Mesendoderm (in vitro differentiated cells): ENCODE measurements at regions not wholly inside any gene's neighbourhood (a gene's known extent, or its start where the extent isn't known, plus 50 kb on each side); places are given as distances from the start of the nearest gene placed in this dataset.

Source experiments
- DNase-seq: peaks from one replicate; pipeline ENCODE4 v3.0.0; 2013
- H2AK5ac ChIP-seq: 2 replicates; pipeline ENCODE4 v1.6.1; 2013; ENCODE audit warnings: low read length, inconsistent platforms
- H2BK120ac ChIP-seq: 2 replicates; pipeline ENCODE4 v1.6.1; 2013; ENCODE audit warnings: low read depth, mild to moderate bottlenecking, low read length, moderate library complexity, mixed read lengths
- H2BK15ac ChIP-seq: replicated peaks from 2 replicates; pipeline ENCODE4 v1.6.1; 2013; ENCODE audit warnings: low read depth, mild to moderate bottlenecking, moderate library complexity
- H2BK5ac ChIP-seq: 2 replicates; pipeline ENCODE4 v1.6.1; 2013; ENCODE audit warnings: low read length, inconsistent platforms
- H3K18ac ChIP-seq: 2 replicates; pipeline ENCODE4 v1.6.1; 2013; ENCODE audit warnings: mild to moderate bottlenecking, low read length, mixed read lengths
- H3K23ac ChIP-seq: one replicate; pipeline ENCODE4 v1.6.1; 2013; ENCODE audit warnings: low read length
- H3K27ac ChIP-seq: 2 replicates; pipeline ENCODE4 v1.5.1; 2013; ENCODE audit warnings: low read depth, mild to moderate bottlenecking, inconsistent platforms, low read length, moderate library complexity
- H3K27me3 ChIP-seq: 2 replicates; pipeline ENCODE4 v1.6.1; 2013; ENCODE audit warnings: low read length, control low read depth, mild to moderate bottlenecking, inconsistent platforms; ENCODE audit not compliant: insufficient read depth, poor library complexity
- H3K36me3 ChIP-seq: 2 replicates; pipeline ENCODE4 v1.6.1; 2013; ENCODE audit warnings: low read length, inconsistent platforms; ENCODE audit not compliant: control insufficient read depth, insufficient read depth
- H3K4ac ChIP-seq: one replicate; pipeline ENCODE4 v1.6.1; 2013; ENCODE audit warnings: low read depth, mild to moderate bottlenecking, low read length, moderate library complexity
- H3K4me1 ChIP-seq: 2 replicates; pipeline ENCODE4 v1.6.1; 2013; ENCODE audit warnings: low read depth, low read length, inconsistent platforms; ENCODE audit not compliant: control insufficient read depth
- H3K4me2 ChIP-seq: 2 replicates; pipeline ENCODE4 v1.6.1; 2013; ENCODE audit warnings: low read length
- H3K4me3 ChIP-seq: 2 replicates; pipeline ENCODE4 v1.5.1; 2013; ENCODE audit warnings: mild to moderate bottlenecking, low read length
- H3K56ac ChIP-seq: one replicate; pipeline ENCODE4 v1.6.1; 2013; ENCODE audit warnings: low read length
- H3K79me1 ChIP-seq: 2 replicates; pipeline ENCODE4 v1.6.1; 2013; ENCODE audit warnings: low read length, inconsistent platforms
- H3K79me2 ChIP-seq: 2 replicates; pipeline ENCODE4 v1.6.1; 2013; ENCODE audit warnings: mild to moderate bottlenecking, low read length; ENCODE audit not compliant: control insufficient read depth, insufficient read depth
- H3K9ac ChIP-seq: 2 replicates; pipeline ENCODE4 v1.6.1; 2013; ENCODE audit warnings: low read length, inconsistent platforms
- H4K5ac ChIP-seq: one replicate; pipeline ENCODE4 v1.6.1; 2013; ENCODE audit warnings: low read length
- H4K8ac ChIP-seq: one replicate; pipeline ENCODE4 v1.6.1; 2013; ENCODE audit warnings: low read depth, mild to moderate bottlenecking, control low read depth, low read length, moderate library complexity
- WGBS: extraction: QIAGEN DNeasy Blood & Tissue Kit; methylation state at CpG from one replicate; pipeline ENCODE4 v1.1.7; 2013; ENCODE audit warnings: low lambda C conversion rate, missing lambda C conversion rate; ENCODE audit not compliant: insufficient coverage; ENCODE audit errors: extremely low coverage; 5-methylcytosine and 5-hydroxymethylcytosine counted together

GRCh38 chrX:121227888-121228287 is 180.5 kb downstream of the GLUD2 start:
- Histone ChIP-seq H3K56ac (no peak overlapping the region), H3K79me2 (no peaks in the 10 kb centered on the region), H2BK120ac (no peak overlapping the region), H3K18ac (no peak overlapping the region), H2BK5ac (no peak overlapping the region), H3K23ac (no peak overlapping the region), H4K5ac (no peak overlapping the region), H3K4ac (no peak overlapping the region), H3K36me3 (no peaks in the 10 kb centered on the region), H2AK5ac (no peak overlapping the region), H4K8ac (no peak overlapping the region), H3K79me1 (no peaks in the 10 kb centered on the region), H3K4me2 (no peak overlapping the region), H3K4me1 (no peaks in the 10 kb centered on the region), H3K27ac (no peak overlapping the region), H3K4me3 (no peak overlapping the region), H3K27me3 (no peaks in the 10 kb centered on the region), H3K9ac (no peak overlapping the region), H2BK15ac (no peak overlapping the region)
- WGBS = no CpG with 5 or more reads among the region's 3 CpGs
- no peak for DNase-seq

GRCh38 chrX:121231566-121232358 is 184.4 kb downstream of the GLUD2 start:
- Histone ChIP-seq H4K8ac (no peak overlapping the region), H3K4ac (no peak overlapping the region), H3K36me3 (no peaks in the 10 kb centered on the region), H3K27me3 (no peaks in the 10 kb centered on the region), H2BK15ac (no peak overlapping the region), H3K9ac (no peak overlapping the region), H3K79me2 (no peaks in the 10 kb centered on the region), H2BK5ac (no peak overlapping the region), H4K5ac (no peak overlapping the region), H3K4me1 (no peaks in the 10 kb centered on the region), H3K56ac (no peak overlapping the region), H2BK120ac (no peak overlapping the region), H3K4me2 (no peak overlapping the region), H3K23ac (no peak overlapping the region), H3K4me3 (no peak overlapping the region), H3K27ac (no peak overlapping the region), H3K79me1 (no peaks in the 10 kb centered on the region), H2AK5ac (no peak overlapping the region), H3K18ac (no peak overlapping the region)
- DNase-seq = no peak
- WGBS = no CpG with 5 or more reads among the region's 10 CpGs

- H3K23ac ChIP-seq = no peak overlapping the region
- H2BK15ac ChIP-seq = no peak overlapping the region
- no peak overlapping the region for H3K27ac ChIP-seq
- no peak overlapping the region for H2AK5ac ChIP-seq
- no peak overlapping the region for H2BK120ac ChIP-seq
- H3K4me2 ChIP-seq = no peak overlapping the region
- no peak overlapping the region for H3K56ac ChIP-seq
- no peak overlapping the region for H4K5ac ChIP-seq
- no peak overlapping the region for H2BK5ac ChIP-seq
- DNase-seq = no peak
- H3K4me3 ChIP-seq = no peak overlapping the region
- H3K36me3 ChIP-seq = no peaks in the 10 kb centered on the region
- H3K18ac ChIP-seq = no peak overlapping the region
- no peaks in the 10 kb centered on the region for H3K27me3 ChIP-seq
- WGBS = no CpG with 5 or more reads among the region's 1 CpG
- H3K79me2 ChIP-seq = no peaks in the 10 kb centered on the region
- H3K79me1 ChIP-seq = no peaks in the 10 kb centered on the region
- no peak overlapping the region for H3K9ac ChIP-seq
- H3K4ac ChIP-seq = no peak overlapping the region
- H3K4me1 ChIP-seq = no peaks in the 10 kb centered on the region
- H4K8ac ChIP-seq = no peak overlapping the region
These were observed 188.6 kb downstream of the GLUD2 start for GRCh38 chrX:121236040-121236439.

GRCh38 chrX:121238093-121238492 is 190.7 kb downstream of the GLUD2 start:
- no peak overlapping the region for H3K9ac ChIP-seq
- no peak overlapping the region for H3K27ac ChIP-seq
- H2BK5ac ChIP-seq = no peak overlapping the region
- no CpG with 5 or more reads among the region's 1 CpG for WGBS
- no peaks in the 10 kb centered on the region for H3K27me3 ChIP-seq
- no peaks in the 10 kb centered on the region for H3K79me2 ChIP-seq
- no peak overlapping the region for H3K4ac ChIP-seq
- H3K36me3 ChIP-seq = no peaks in the 10 kb centered on the region
- no peak overlapping the region for H4K5ac ChIP-seq
- no peak for DNase-seq
- no peak overlapping the region for H3K4me2 ChIP-seq
- no peaks in the 10 kb centered on the region for H3K4me1 ChIP-seq
- no peak overlapping the region for H3K18ac ChIP-seq
- no peak overlapping the region for H3K23ac ChIP-seq
- H2BK120ac ChIP-seq = no peak overlapping the region
- H3K56ac ChIP-seq = no peak overlapping the region
- H4K8ac ChIP-seq = no peak overlapping the region
- no peak overlapping the region for H2AK5ac ChIP-seq
- no peak overlapping the region for H3K4me3 ChIP-seq
- no peaks in the 10 kb centered on the region for H3K79me1 ChIP-seq
- no peak overlapping the region for H2BK15ac ChIP-seq

GRCh38 chrX:121244511-121244910 is 197.1 kb downstream of the GLUD2 start:
- Histone ChIP-seq H4K5ac (no peak overlapping the region), H3K18ac (no peak overlapping the region), H3K4me1 (no peaks in the 10 kb centered on the region), H2BK120ac (no peak overlapping the region), H3K4me3 (no peak overlapping the region), H3K4ac (no peak overlapping the region), H2AK5ac (no peak overlapping the region), H3K23ac (no peak overlapping the region), H3K36me3 (no peaks in the 10 kb centered on the region), H2BK15ac (no peak overlapping the region), H3K9ac (no peak overlapping the region), H3K4me2 (no peak overlapping the region), H3K27me3 (no peaks in the 10 kb centered on the region), H2BK5ac (no peak overlapping the region), H3K56ac (no peak overlapping the region), H4K8ac (no peak overlapping the region), H3K79me2 (no peaks in the 10 kb centered on the region), H3K79me1 (no peaks in the 10 kb centered on the region), H3K27ac (no peak overlapping the region)
- no peak for DNase-seq
- 100% methylated on average over 1 of the region's 1 CpG for WGBS

- H3K27me3 ChIP-seq = no peaks in the 10 kb centered on the region
- H3K9ac ChIP-seq = no peak overlapping the region
- no peak overlapping the region for H3K4me2 ChIP-seq
- no peak overlapping the region for H4K8ac ChIP-seq
- no peaks in the 10 kb centered on the region for H3K79me1 ChIP-seq
- no peak overlapping the region for H2BK5ac ChIP-seq
- no peak overlapping the region for H2BK15ac ChIP-seq
- no peak overlapping the region for H2BK120ac ChIP-seq
- no peak overlapping the region for H3K56ac ChIP-seq
- H3K18ac ChIP-seq = no peak overlapping the region
- no peak for DNase-seq
- no peak overlapping the region for H3K27ac ChIP-seq
- no peak overlapping the region for H2AK5ac ChIP-seq
- H3K4ac ChIP-seq = no peak overlapping the region
- H3K4me1 ChIP-seq = no peaks in the 10 kb centered on the region
- no peak overlapping the region for H3K23ac ChIP-seq
- H3K4me3 ChIP-seq = no peak overlapping the region
- no peak overlapping the region for H4K5ac ChIP-seq
- no peaks in the 10 kb centered on the region for H3K36me3 ChIP-seq
- no peaks in the 10 kb centered on the region for H3K79me2 ChIP-seq
These were observed 198.4 kb downstream of the GLUD2 start for GRCh38 chrX:121245763-121246162.
